Fibroblast of skin of right biceps (primary cell): ENCODE measurements at regions not wholly inside any gene's neighbourhood (a gene's known extent, or its start where the extent isn't known, plus 50 kb on each side); places are given as distances from the start of the nearest gene placed in this dataset.
A peak's percentile ranks its signal among the peaks of the same experiment; 100 is the strongest.

Experiments
- DNase-seq: peaks from one replicate; pipeline ENCODE4 v3.0.0-alpha.2; 2013

GRCh38 chr4:159445692-159446091, 342.8 kb downstream of the RAPGEF2 start:
- peak; percentile 60 for DNase-seq

- DNase-seq, result peak; percentile 79
These were observed 343.5 kb downstream of the RAPGEF2 start for GRCh38 chr4:159446266-159446976.

GRCh38 chr4:159447296-159447695, 344.4 kb downstream of the RAPGEF2 start:
- DNase-seq, result no peak

GRCh38 chr4:159451006-159451405, 348.1 kb downstream of the RAPGEF2 start:
- peak; percentile 57 for DNase-seq

- DNase-seq, result peak; percentile 49
These were observed 352.9 kb downstream of the RAPGEF2 start for GRCh38 chr4:159455675-159456237.

- DNase-seq, result peak; percentile 17
These were observed 357.5 kb downstream of the RAPGEF2 start for GRCh38 chr4:159460371-159460770.

- no peak for DNase-seq
These were observed 360.4 kb downstream of the RAPGEF2 start for GRCh38 chr4:159463235-159463634.

GRCh38 chr4:159464302-159464701, 361.4 kb downstream of the RAPGEF2 start:
- no peak for DNase-seq

- DNase-seq, result no peak
These were observed 374.0 kb downstream of the RAPGEF2 start for GRCh38 chr4:159476886-159477285.

- DNase-seq, result no peak
These were observed 377.9 kb downstream of the RAPGEF2 start for GRCh38 chr4:159480826-159481225.

GRCh38 chr4:159481936-159482335, 379.1 kb downstream of the RAPGEF2 start:
- no peak for DNase-seq

- no peak for DNase-seq
These were observed 380.4 kb downstream of the RAPGEF2 start for GRCh38 chr4:159483110-159483781.

GRCh38 chr4:159483782-159484741, 381.2 kb downstream of the RAPGEF2 start:
- DNase-seq, result peak; percentile 54

- DNase-seq, result no peak
These were observed 382.0 kb downstream of the RAPGEF2 start for GRCh38 chr4:159484864-159485263.

- DNase-seq, result peak; percentile 80
These were observed 384.4 kb downstream of the RAPGEF2 start for GRCh38 chr4:159487284-159487747.

GRCh38 chr4:159489646-159490045, 386.8 kb downstream of the RAPGEF2 start:
- no peak for DNase-seq

GRCh38 chr4:159495515-159496236, 392.8 kb downstream of the RAPGEF2 start:
- peak; percentile 65 for DNase-seq

- DNase-seq, result no peak
These were observed 393.4 kb downstream of the RAPGEF2 start for GRCh38 chr4:159496248-159496647.

GRCh38 chr4:159497936-159498335, 395.1 kb downstream of the RAPGEF2 start:
- no peak for DNase-seq

- no peak for DNase-seq
These were observed 395.7 kb downstream of the RAPGEF2 start for GRCh38 chr4:159498446-159499115.

GRCh38 chr4:159500861-159501260, 398.0 kb downstream of the RAPGEF2 start:
- no peak for DNase-seq
